ENCODE measurements at regions not wholly inside any gene's neighbourhood (a gene's known extent, or its start where the extent isn't known, plus 50 kb on each side); places are given as distances from the start of the nearest gene placed in this dataset.

GRCh38 chr3:487614-488013, 291.1 kb downstream of the CHL1 start:
- TF ChIP-seq, protein P1, sequence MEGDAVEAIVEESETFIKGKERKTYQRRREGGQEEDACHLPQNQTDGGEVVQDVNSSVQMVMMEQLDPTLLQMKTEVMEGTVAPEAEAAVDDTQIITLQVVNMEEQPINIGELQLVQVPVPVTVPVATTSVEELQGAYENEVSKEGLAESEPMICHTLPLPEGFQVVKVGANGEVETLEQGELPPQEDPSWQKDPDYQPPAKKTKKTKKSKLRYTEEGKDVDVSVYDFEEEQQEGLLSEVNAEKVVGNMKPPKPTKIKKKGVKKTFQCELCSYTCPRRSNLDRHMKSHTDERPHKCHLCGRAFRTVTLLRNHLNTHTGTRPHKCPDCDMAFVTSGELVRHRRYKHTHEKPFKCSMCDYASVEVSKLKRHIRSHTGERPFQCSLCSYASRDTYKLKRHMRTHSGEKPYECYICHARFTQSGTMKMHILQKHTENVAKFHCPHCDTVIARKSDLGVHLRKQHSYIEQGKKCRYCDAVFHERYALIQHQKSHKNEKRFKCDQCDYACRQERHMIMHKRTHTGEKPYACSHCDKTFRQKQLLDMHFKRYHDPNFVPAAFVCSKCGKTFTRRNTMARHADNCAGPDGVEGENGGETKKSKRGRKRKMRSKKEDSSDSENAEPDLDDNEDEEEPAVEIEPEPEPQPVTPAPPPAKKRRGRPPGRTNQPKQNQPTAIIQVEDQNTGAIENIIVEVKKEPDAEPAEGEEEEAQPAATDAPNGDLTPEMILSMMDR (IDR thresholded peaks at IDR 0.05; ENCODE audit: low read depth, low read length) = no peak
- TF ChIP-seq POLR2A (IDR thresholded peaks at IDR 0.05; ENCODE audit: extremely low read depth, insufficient read length) = no peak
